Gastrocnemius medialis (tissue), 4 donors: ENCODE measurements at regions not wholly inside any gene's neighbourhood (a gene's known extent, or its start where the extent isn't known, plus 50 kb on each side); places are given as distances from the start of the nearest gene placed in this dataset.

ENCODE experiments used
- ATAC-seq, 2 donors: fragments of 150-250 bp; one replicate each; pipeline ENCODE4 v1.9.1; 2016
- DNase-seq, 2 donors: peaks; one replicate each; pipeline ENCODE4 v3.0.0-alpha.2; 2019
- H3K27ac ChIP-seq, 4 donors: fragments of 200-600 bp; sonication (generic); 1 replicate in 1 of 4; 2 replicates in 3 of 4; pipeline ENCODE4 v1.5.1; 2016 to 2018; ENCODE audit warnings: mild to moderate bottlenecking in 2 of 4, moderate library complexity in 1 of 4
- H3K27me3 ChIP-seq, 3 donors: fragments of 200-600 bp; sonication (generic) in 2 of 3; 1 replicate in 1 of 3; 2 replicates in 2 of 3; pipeline versions ENCODE4 v1.5.1 to v1.6.0; 2016 to 2019; ENCODE audit warnings: mild to moderate bottlenecking in 1 of 3, moderate library complexity in 1 of 3
- H3K36me3 ChIP-seq, 2 donors: fragments of 200-600 bp; sonication (generic) in 1 of 2; one replicate each; pipeline ENCODE4 v1.5.1; 2017 to 2018
- H3K4me1 ChIP-seq, 2 donors: fragments of 200-600 bp; sonication (generic) in 1 of 2; one replicate each; pipeline ENCODE4 v1.5.1; 2016 to 2017; ENCODE audit warnings: mild to moderate bottlenecking in 2 of 2
- H3K4me3 ChIP-seq, 4 donors: fragments of 200-600 bp; sonication (generic) in 3 of 4; 1 replicate in 1 of 4; 2 replicates in 3 of 4; pipeline ENCODE4 v1.5.1; 2016 to 2019; ENCODE audit warnings: mild to moderate bottlenecking in 2 of 4
- H3K9me3 ChIP-seq, 3 donors: fragments of 200-600 bp; sonication (generic) in 2 of 3; 1 replicate in 1 of 3; 2 replicates in 2 of 3; pipeline ENCODE4 v1.5.1; 2016 to 2019
- POLR2A ChIP-seq, 2 donors: fragments of 450-650 bp; IDR thresholded peaks; one replicate each; pipeline ENCODE4 v1.6.1; 2017; ENCODE audit warnings: antibody characterized with exemption in 2 of 2, mild to moderate bottlenecking in 2 of 2, moderate library complexity in 2 of 2
- in situ Hi-C, 4 donors: fragments of 200-750 bp; cut with MboI; loops; one replicate each; pipeline versions ENCODE4 v1.15.0 to v1.8.0; 2017; ENCODE audit warnings: low sequenced_read_pairs in 4 of 4
- intact Hi-C: fragments of 100-400 bp; cut with DNase I; formaldehyde crosslinking; loops from one replicate; pipeline ENCODE4 v1.15.1; 2023; ENCODE audit warnings: low total_unique reads
- TF ChIP-seq, protein P1 (sequence below), 5 experiments: fragments of 450-650 bp in 3 of 5; fragments of 200-600 bp in 2 of 5; sonication (generic) in 2 of 5; IDR thresholded peaks in 4 of 5; conservative IDR thresholded peaks in 1 of 5; 1 replicate in 4 of 5; 2 replicates in 1 of 5; pipeline ENCODE4 v1.5.1; 2016 to 2019; ENCODE audit warnings: antibody characterized with exemption in 5 of 5, mild to moderate bottlenecking in 3 of 5, moderate library complexity in 3 of 5

DNA sequence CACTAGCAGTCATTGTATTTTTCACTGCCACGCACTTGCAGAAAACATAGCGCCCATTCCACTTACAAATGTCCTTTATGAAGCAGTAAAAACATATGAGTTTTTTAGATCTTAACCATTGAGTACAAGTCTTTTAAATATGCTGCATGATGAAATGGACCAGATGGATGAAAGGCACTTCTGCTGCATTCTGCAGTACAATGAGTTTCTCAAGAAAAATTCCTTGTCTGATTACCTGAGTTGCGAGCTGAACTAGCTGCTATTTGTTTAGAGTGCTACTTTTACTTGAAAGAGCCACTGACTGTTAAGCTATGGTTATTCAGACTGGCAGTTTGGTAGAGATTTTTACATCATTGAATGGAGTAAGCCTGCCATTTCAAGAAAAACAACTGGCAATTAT lies 825.5 kb upstream of the ACVR2A start:
- no peaks in the 10 kb centered on the region for H3K36me3 ChIP-seq
- DNase-seq (no peak), ATAC-seq (no peak)
- no peak overlapping the region for H3K27ac ChIP-seq
- intact Hi-C loops: no loop called here
- H3K4me1 ChIP-seq: no peaks in the 10 kb centered on the region
- no peak overlapping the region for H3K4me3 ChIP-seq
- peaks cover 0 to 6% (median 0%) of the 10 kb centered on the region in 3 donors for H3K9me3 ChIP-seq
- TF ChIP-seq, protein P1, sequence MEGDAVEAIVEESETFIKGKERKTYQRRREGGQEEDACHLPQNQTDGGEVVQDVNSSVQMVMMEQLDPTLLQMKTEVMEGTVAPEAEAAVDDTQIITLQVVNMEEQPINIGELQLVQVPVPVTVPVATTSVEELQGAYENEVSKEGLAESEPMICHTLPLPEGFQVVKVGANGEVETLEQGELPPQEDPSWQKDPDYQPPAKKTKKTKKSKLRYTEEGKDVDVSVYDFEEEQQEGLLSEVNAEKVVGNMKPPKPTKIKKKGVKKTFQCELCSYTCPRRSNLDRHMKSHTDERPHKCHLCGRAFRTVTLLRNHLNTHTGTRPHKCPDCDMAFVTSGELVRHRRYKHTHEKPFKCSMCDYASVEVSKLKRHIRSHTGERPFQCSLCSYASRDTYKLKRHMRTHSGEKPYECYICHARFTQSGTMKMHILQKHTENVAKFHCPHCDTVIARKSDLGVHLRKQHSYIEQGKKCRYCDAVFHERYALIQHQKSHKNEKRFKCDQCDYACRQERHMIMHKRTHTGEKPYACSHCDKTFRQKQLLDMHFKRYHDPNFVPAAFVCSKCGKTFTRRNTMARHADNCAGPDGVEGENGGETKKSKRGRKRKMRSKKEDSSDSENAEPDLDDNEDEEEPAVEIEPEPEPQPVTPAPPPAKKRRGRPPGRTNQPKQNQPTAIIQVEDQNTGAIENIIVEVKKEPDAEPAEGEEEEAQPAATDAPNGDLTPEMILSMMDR (IDR thresholded peaks at IDR 0.05 in 4 of 5, conservative IDR thresholded peaks at IDR 0.05 in 1 of 5): no peak
- TF ChIP-seq POLR2A (IDR thresholded peaks at IDR 0.05): no peak
- in situ Hi-C loops: no loop called here
- no peaks in the 10 kb centered on the region for H3K27me3 ChIP-seq

DNA sequence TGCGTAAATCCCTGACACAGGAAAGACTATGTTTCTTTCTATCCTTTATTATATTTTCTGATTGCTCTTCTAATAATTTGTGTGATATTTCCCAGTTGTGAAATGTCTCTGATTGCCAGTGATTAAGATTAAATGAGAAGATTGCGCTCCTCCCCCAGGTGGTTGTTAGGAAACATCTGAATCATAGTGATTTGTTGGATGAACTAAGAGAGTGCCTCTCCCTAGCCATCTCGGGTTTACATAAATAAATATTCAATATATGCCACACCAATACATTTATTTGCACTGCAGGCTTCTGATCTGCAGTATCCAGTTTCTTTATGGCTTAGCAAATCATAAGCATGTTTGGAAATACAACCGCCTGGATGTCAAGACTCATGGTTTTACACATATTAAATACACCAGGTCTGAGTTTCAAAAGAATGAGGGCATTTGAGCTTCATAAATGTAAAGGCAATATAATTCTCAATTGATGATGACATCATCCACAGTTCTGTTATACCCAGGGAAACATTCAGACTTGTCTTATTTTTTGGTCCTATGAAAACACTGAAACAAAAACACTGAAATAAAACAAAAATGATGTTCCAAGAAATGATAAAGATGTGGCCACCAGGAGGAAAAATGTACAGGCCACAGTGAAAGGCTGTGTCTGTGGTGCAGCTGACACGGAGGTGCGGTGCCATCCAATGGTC lies 826.7 kb upstream of the ACVR2A start:
- H3K27me3 ChIP-seq: no peaks in the 10 kb centered on the region
- no peak for ATAC-seq
- DNase-seq: no peak
- no peak overlapping the region for H3K4me3 ChIP-seq
- peaks cover 0 to 6% (median 0%) of the 10 kb centered on the region in 3 donors for H3K9me3 ChIP-seq
- intact Hi-C loops: no loop called here
- TF ChIP-seq POLR2A (IDR thresholded peaks at IDR 0.05): no peak
- TF ChIP-seq, protein P1 (IDR thresholded peaks at IDR 0.05 in 4 of 5, conservative IDR thresholded peaks at IDR 0.05 in 1 of 5): no peak
- in situ Hi-C loops: no loop called here
- H3K36me3 ChIP-seq: no peaks in the 10 kb centered on the region
- no peaks in the 10 kb centered on the region for H3K4me1 ChIP-seq
- no peak overlapping the region for H3K27ac ChIP-seq

DNA sequence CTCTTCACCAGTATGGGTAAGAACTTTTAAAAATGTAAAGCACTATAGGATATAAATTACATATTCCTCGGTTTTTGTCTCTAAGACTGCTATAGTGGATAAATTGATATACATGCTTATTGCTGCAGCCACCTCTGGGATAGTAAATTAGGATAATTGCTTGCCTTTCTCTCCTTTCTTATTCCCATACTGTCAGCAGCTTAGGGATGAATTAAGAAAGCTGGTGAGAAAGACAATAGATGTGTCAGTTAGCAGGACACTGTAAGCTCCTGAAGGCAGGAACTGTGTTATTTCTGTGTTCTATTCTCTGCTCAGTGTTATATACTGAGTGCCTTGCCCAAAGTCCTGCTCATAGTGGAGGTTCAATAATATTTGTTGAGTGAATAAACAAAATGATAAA lies 828.6 kb upstream of the ACVR2A start:
- intact Hi-C loops (no loop called here), in situ Hi-C loops (no loop called here)
- no peak overlapping the region for H3K4me3 ChIP-seq

DNA sequence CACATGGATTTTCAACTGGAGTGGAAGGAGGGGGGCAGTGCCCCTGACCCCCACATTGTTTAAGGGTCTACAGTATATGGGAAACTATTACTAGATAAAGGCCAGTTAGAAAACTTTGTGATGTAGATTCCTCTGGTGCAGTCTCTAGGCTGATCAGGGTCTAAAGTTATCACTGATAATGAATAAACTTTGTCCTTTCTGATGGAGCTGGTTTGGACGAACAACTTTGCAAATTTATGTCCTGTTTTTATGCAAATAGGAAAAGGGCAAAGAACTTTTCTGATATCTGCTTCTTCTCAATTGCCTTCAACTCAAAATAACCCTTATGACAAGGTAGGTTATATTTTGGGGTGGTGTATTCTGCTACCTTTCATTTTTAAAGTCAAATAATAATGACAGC lies 829.2 kb upstream of the ACVR2A start:
- H3K27ac ChIP-seq: no peak overlapping the region
- in situ Hi-C loops (no loop called here), intact Hi-C loops (no loop called here)
- H3K9me3 ChIP-seq: no peaks in the 10 kb centered on the region
- no peaks in the 10 kb centered on the region for H3K36me3 ChIP-seq
- no peak overlapping the region for H3K4me3 ChIP-seq
- H3K4me1 ChIP-seq: no peaks in the 10 kb centered on the region
- TF ChIP-seq, protein P1 (IDR thresholded peaks at IDR 0.05 in 4 of 5, conservative IDR thresholded peaks at IDR 0.05 in 1 of 5): no peak
- no peak for TF ChIP-seq POLR2A (IDR thresholded peaks at IDR 0.05)
- no peak for ATAC-seq
- no peaks in the 10 kb centered on the region for H3K27me3 ChIP-seq
- no peak for DNase-seq

More for the DNA sequence above, 828.6 kb upstream of the ACVR2A start:
- TF ChIP-seq POLR2A (IDR thresholded peaks at IDR 0.05): no peak
- TF ChIP-seq, protein P1 (IDR thresholded peaks at IDR 0.05 in 4 of 5, conservative IDR thresholded peaks at IDR 0.05 in 1 of 5): no peak
- Histone ChIP-seq H3K36me3 (no peaks in the 10 kb centered on the region), H3K27ac (no peak overlapping the region), H3K27me3 (no peaks in the 10 kb centered on the region), H3K9me3 (no peaks in the 10 kb centered on the region), H3K4me1 (no peaks in the 10 kb centered on the region)
- ATAC-seq (no peak), DNase-seq (no peak)
